ENCODE measurements at regions not wholly inside any gene's neighbourhood (a gene's known extent, or its start where the extent isn't known, plus 50 kb on each side); places are given as distances from the start of the nearest gene placed in this dataset.
"Not testable (repeated sequence)": the region's sequence is repeated elsewhere in the genome, so short reads cannot be mapped to it uniquely, and the experiment has no call there.

- TF ChIP-seq CTCF (IDR thresholded peaks at IDR 0.05; ENCODE audit: unreplicated experiment), result no peak
- Mint-ChIP-seq H3K27ac (ENCODE audit: unreplicated experiment) (no peak overlapping the region), H3K36me3 (ENCODE audit: low read depth, unreplicated experiment) (no peaks in the 10 kb centered on the region), H3K9me3 (ENCODE audit: unreplicated experiment) (no peaks in the 10 kb centered on the region), H3K4me1 (ENCODE audit: unreplicated experiment) (no peaks in the 10 kb centered on the region), H3K4me3 (ENCODE audit: unreplicated experiment) (no peak overlapping the region), H3K27me3 (ENCODE audit: unreplicated experiment) (peaks cover 2% of the 10 kb centered on the region)
- no peak for DNase-seq (ENCODE audit: low spot score)
These were observed 304.9 kb upstream of the USP24 start for GRCh38 chr1:55519937-55520683.

- Mint-ChIP-seq H3K36me3 (ENCODE audit: low read depth, unreplicated experiment) (no peaks in the 10 kb centered on the region), H3K27ac (ENCODE audit: unreplicated experiment) (no peak overlapping the region), H3K4me1 (ENCODE audit: unreplicated experiment) (no peaks in the 10 kb centered on the region), H3K9me3 (ENCODE audit: unreplicated experiment) (no peaks in the 10 kb centered on the region), H3K27me3 (ENCODE audit: unreplicated experiment) (peaks cover 2% of the 10 kb centered on the region), H3K4me3 (ENCODE audit: unreplicated experiment) (no peak overlapping the region)
- no peak for TF ChIP-seq CTCF (IDR thresholded peaks at IDR 0.05; ENCODE audit: unreplicated experiment)
- DNase-seq (ENCODE audit: low spot score), result no peak
These were observed 304.1 kb upstream of the USP24 start for GRCh38 chr1:55519276-55519675.

DNA sequence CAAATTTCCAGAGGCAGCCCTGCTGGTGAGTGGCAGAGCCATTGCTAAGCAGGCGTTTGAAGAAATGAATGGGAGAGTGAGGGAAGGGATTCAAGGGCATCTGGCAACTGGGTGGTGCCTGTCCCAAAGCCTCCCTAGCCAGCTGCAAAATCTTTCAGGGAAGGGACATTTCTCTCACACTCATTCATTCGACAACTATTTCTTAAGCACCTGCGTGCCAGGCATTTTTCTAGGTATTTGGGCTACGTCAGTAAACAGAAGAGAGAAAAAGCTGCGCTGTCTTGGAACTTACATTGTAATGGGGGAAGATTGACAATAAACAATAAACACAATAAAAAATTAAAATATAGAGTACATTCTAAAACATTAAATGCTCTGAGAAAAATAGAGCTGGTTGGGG is 301.9 kb upstream of the USP24 start:
- no peaks in the 10 kb centered on the region for H3K4me1 Mint-ChIP-seq (ENCODE audit: unreplicated experiment)
- H3K9me3 Mint-ChIP-seq (ENCODE audit: unreplicated experiment), result no peaks in the 10 kb centered on the region
- H3K4me3 Mint-ChIP-seq (ENCODE audit: unreplicated experiment), result no peak overlapping the region
- DNase-seq (ENCODE audit: low spot score), result no peak
- no peaks in the 10 kb centered on the region for H3K36me3 Mint-ChIP-seq (ENCODE audit: low read depth, unreplicated experiment)
- no peak for TF ChIP-seq CTCF (IDR thresholded peaks at IDR 0.05; ENCODE audit: unreplicated experiment)
- H3K27ac Mint-ChIP-seq (ENCODE audit: unreplicated experiment), result no peak overlapping the region
- H3K27me3 Mint-ChIP-seq (ENCODE audit: unreplicated experiment), result peaks cover 4% of the 10 kb centered on the region

GRCh38 chr1:55514571-55514970 is 299.4 kb upstream of the USP24 start:
- H3K4me3 Mint-ChIP-seq (ENCODE audit: unreplicated experiment); H3K27me3 Mint-ChIP-seq (ENCODE audit: unreplicated experiment); H3K4me1 Mint-ChIP-seq (ENCODE audit: unreplicated experiment); H3K9me3 Mint-ChIP-seq (ENCODE audit: unreplicated experiment); DNase-seq (ENCODE audit: low spot score); H3K27ac Mint-ChIP-seq (ENCODE audit: unreplicated experiment); H3K36me3 Mint-ChIP-seq (ENCODE audit: low read depth, unreplicated experiment): not testable (repeated sequence)

DNA sequence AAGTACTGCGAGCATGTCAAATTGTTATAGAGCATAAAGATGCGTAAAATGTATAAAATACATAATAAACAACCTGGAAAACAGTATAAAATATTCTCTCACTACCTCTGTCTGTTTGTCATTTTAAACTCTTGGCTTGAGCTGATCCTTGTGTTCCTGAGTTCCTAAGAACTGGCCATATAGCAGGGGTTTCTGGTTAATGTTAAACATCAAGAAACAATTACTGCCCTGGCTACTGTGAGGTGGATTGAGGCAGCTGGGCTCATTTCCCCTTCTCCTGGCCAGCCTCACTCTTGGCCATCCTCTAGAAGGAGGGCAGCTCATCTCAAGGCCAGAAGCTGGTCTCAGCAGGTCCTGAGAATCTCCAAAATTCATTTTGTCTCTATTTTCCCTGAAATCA is 297.3 kb upstream of the USP24 start:
- H3K27ac Mint-ChIP-seq (ENCODE audit: unreplicated experiment), result no peak overlapping the region
- no peak overlapping the region for H3K4me3 Mint-ChIP-seq (ENCODE audit: unreplicated experiment)
- H3K36me3 Mint-ChIP-seq (ENCODE audit: low read depth, unreplicated experiment), result no peaks in the 10 kb centered on the region
- DNase-seq (ENCODE audit: low spot score), result no peak
- TF ChIP-seq CTCF (IDR thresholded peaks at IDR 0.05; ENCODE audit: unreplicated experiment), result no peak
- H3K9me3 Mint-ChIP-seq (ENCODE audit: unreplicated experiment), result no peaks in the 10 kb centered on the region
- peaks cover 3% of the 10 kb centered on the region for H3K4me1 Mint-ChIP-seq (ENCODE audit: unreplicated experiment)
- peaks cover 4% of the 10 kb centered on the region for H3K27me3 Mint-ChIP-seq (ENCODE audit: unreplicated experiment)

Data from endothelial cell (in vitro differentiated cells).